ENCODE measurements at regions not wholly inside any gene's neighbourhood (a gene's known extent, or its start where the extent isn't known, plus 50 kb on each side); places are given as distances from the start of the nearest gene placed in this dataset.
"Not testable (repeated sequence)": the region's sequence is repeated elsewhere in the genome, so short reads cannot be mapped to it uniquely, and the experiment has no call there.

DNA sequence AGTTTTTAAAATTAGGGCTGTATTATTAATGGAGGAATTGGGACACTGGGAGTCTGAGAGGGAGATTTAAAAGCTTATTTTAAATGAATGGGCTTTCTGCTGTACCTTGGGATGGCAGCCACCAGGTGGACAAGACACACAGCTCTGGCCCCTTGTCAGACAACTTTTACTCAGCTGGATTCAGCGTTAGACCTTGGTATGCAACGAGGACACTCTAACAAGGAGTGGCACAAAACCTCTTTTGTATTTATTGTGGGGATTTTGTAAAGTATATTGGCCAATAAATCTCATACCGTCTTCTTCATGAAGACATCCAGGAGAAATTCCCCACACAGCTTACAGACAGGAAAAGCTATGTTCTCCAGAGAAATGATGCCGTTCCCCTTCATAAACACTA lies 105.7 kb downstream of the LCA5 start:
- DNase-seq (ENCODE audit: low read depth): no peak

DNA sequence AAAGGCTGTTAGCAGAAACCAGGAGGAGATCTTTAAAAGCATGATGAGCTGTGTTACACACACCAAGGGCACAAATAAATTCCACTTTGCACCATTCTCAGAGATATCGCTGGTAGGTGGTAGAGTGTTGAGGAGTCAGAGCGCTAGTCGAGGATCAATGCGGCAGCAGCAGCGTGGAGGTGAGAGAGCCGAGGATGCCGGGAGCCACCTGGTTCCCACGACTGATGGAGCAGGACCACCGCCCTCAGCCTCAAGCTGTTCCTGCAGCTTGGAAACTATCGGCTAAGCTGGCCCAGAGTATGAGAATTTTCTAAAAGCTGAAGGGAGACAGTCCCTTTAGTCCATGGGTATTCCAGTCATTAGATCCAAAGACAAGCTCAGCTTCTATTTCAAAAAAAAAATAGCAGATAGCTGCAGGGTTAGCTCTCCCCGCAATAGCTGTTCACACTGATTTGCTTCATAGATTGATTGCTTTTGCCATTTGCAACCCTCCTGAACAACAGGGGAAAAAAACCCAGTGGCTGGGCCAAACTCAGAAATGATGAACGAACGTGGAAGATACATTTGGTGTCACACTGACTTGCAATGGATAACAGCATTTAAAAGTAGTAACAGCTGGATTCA lies 106.2 kb downstream of the LCA5 start:
- no peak for DNase-seq (ENCODE audit: low read depth)

DNA sequence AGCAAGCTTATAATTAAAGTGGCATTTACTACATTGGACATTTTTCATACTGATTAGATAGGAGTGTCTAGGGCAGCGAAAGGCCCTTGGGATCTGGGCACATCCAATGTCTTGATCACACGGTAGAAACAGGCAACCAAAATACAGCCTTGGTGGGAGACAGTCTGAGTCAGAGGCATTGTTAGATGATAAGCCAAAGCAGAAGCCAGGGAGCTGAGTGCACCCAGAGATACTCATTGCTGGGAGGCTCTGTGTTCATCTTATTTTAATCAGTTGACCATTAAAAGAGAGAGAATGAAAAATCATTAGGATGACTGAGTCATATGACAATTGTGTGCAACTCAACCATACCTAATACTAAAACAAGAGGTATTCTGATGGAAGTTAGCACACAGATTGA lies 109.5 kb downstream of the LCA5 start:
- no peak for DNase-seq (ENCODE audit: low read depth)

DNA sequence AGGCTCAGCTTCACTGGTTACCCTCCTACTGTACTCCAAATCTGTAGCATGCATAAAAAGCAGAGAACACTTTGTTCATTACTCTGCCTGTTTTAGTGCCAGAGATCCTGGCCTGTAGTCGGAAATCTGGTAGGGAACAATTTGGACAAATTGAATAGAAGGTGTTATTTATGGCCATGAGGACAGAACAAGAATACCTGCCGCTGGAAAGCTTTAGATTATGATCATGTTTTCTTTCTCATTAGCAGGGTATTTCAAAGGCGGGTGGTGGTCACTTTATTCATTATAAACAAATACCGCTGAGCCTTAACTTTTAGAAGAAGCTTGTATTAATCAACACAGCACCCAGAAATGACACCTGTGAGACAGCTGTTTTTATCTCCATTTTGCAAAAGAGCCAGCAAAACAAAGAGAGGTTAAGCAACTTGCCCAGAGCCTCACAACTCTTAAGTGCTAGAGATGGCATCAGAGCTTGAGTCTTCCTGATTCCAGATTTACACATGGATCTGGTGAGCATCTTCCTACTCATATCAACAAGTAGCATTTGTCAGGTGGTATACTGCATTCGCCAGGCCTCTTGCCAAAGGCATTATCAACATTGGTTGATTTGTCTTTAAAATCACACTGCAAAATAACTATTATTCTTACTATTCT lies 110.5 kb downstream of the LCA5 start:
- no peak for DNase-seq (ENCODE audit: low read depth)

DNA sequence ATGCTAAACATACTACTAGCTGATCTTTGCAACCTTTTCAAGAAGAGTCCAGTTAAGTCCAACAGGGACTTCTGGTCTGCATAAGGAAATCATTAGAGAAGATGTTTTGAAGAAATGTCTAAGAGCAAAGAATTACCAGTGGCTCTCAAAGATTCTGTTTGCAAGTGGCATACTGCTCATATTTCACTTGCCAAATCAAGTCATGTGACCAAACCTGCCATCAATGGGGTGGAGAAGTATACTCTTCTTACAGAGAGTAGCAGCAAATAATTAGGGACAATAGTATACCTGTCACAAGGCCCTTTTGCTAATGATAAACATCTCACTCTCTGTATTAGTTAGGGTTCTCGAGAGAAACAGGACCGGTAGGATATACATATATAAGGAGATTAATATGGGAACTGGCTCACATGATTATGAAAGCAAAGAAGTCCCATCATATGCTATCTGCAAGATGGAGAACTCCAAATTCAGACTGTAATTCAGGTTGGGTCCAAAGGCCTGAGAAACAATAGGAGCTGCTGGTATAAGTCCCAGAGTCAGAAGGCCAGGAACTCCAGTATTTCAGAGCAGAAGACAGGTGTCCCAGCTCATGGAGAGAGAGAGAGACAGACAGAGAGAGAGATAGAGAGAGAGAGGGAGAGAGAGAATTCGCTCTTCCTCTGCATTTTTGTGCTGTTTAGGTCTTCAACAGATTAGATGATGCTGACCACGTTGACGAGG lies 111.5 kb downstream of the LCA5 start:
- no peak for DNase-seq (ENCODE audit: low read depth)

DNA sequence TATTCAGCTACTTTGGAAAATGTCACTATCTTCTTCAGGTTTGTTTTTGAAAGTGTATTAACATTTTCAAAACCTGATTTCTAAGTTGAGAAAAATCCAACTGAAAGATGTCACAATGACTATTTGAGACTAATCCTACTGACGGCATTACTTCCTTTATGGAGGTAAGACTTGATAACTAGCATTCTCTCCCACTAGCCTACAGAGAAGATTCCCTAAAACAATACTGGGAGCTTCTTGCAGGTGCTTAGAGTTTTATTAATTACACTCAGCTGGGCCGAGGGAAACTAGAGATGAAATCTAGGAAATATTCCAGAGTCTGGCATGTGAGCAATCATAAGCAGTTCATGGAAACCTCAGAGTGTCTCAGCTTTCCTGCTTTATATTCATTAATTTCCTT lies 114.0 kb downstream of the LCA5 start:
- DNase-seq (ENCODE audit: low read depth): no peak

DNA sequence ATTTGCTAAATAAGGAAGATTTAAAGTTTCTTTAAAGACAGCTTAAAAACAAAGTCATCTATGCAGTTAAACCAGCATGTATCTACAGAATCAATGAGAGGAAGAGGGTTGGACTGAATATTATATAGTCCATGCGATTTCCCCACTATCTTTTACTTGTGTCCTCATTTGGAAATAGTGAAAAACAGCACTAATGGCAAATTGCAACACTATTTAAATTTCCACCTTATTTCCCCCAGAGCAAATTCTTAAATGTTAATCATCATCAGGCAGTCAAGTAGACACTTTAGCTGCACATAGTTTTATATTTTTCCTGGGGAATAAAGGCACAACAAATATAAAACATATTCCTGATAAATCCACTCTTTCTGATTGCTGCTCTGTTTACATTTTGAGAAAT lies 114.6 kb downstream of the LCA5 start:
- DNase-seq (ENCODE audit: low read depth): no peak

DNA sequence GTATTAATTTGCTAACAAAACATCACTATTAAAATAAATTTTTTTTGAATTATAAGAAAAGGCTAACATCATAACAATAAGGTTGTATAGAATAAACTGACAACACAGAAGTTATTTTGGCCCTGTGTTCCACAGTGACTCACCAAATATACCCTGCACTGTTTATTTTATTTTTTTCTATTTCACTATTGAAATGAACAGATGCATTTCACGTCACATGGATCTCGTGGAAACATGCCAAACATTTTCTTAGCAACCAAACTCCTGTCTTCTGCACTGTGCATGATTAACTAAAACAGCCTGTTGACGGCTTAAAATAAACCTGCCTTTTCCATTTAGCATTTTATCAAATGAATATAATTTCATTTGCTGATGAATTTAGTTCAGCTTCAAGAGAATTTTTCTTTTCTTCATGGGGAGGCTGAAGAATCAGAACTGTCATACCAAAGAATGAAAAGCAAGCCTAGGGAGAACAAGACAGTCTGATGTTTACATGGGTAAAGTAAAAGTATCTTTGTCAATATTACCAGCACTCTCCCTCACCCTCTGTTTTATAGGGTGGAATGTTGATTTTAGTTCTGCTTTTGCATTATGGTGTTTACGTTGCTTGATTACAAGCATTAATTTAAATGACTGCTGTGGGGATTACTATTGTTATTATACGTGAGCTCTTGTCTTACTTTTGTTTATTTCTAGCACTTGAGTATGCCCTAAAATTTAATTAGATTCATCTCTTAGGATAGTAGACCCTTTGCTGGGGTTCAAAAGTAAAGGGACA lies 115.3 kb downstream of the LCA5 start:
- peak; percentile 97 for DNase-seq (ENCODE audit: low read depth)

DNA sequence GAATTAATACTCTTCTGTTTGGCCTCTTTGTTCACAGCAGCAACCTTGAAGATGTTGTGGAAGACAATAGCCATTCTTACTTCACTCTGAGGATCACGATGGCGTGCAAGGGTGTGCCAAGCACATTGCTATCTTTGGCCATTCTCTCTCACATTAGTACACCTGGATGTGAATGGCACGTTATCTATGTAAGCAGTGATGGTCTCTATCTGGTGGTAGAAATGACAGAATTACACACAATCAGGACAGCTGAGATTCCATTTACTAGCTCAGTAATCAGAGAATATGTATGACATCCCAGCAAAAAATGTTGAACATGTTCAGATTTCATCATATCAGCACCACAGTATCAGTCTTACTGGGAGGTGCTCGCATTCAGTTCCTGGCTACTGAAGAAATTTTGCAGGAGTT lies 116.2 kb downstream of the LCA5 start:
- peak; percentile 85 for DNase-seq (ENCODE audit: low read depth)

DNA sequence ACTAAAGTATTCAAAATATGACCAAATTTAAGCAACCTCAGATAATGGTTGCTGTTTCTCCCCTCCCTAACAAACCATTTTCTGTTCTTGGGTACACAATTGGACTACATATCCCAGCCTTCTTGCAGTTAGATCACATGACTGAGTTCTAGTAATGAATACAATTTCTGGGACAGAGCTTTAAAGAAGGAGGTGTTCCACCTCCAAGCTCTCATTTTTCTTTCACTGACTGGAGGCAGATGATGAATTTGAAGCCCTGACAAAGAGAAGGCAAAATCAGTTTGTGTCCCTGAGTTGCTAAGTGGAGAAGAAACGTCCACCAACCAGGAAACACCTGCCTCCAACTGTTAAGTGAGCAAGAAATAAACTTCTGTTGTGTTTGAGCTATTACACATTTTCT lies 117.2 kb downstream of the LCA5 start:
- DNase-seq (ENCODE audit: low read depth): peak; percentile 19

DNA sequence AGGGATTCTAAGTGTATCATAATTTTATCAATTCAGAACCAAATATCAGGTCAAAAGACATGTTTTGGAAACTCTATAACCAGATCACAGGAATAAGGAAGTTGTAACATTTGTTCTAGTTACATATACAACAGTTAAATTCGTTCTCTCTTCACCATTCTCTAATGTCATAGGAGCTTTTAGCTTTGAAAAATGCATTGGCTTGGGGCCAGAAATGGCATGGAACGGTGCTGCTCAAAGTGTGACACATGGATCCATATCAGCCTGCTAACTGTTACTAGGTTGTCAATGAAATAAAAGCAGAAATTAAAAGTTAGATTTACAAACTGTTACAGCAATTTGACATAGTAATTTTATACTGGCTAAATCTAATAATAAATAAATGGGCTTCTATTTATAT lies 120.3 kb downstream of the LCA5 start:
- DNase-seq (ENCODE audit: low read depth): no peak

DNA sequence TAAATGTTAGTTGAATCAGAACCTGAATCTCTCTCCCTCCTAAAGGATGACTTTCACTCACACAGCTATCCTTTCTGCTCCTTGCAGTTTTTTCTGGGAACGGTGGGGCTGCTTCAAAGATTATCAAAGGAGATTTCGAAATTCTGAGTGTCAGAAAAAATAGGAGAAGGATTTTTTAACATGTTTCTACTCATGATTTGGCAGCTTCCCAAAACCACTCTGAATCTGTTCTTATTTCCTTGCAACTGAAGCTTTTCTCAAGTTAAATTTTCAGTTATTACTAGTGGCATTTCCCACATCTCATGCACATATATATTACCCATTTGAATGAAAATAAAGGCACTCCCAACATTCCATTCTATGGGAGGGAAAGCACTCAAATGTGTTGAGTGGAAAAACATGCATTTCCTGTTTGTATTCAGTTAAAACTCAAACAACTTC lies 123.6 kb downstream of the LCA5 start:
- peak; percentile 81 for DNase-seq (ENCODE audit: low read depth)

DNA sequence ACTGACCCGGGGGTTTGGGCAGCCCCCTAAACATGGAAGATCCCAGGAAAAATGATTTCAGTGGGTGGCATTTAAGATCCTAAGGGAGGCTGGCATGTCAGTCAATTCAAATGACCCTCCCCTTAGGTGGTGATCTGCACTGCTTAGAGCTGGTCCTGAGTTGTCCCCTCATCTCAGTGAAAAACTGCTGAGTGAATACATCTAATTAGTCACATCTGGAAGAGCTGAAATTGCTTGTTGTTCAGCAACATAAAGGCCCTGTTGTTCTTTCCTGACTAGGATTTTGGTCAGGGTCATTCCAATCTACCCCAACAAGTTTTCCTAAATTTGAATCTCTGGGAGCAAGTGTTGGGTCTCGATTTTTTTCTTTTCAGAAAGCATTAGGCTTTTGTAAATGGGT lies 126.4 kb downstream of the LCA5 start:
- DNase-seq (ENCODE audit: low read depth): no peak

DNA sequence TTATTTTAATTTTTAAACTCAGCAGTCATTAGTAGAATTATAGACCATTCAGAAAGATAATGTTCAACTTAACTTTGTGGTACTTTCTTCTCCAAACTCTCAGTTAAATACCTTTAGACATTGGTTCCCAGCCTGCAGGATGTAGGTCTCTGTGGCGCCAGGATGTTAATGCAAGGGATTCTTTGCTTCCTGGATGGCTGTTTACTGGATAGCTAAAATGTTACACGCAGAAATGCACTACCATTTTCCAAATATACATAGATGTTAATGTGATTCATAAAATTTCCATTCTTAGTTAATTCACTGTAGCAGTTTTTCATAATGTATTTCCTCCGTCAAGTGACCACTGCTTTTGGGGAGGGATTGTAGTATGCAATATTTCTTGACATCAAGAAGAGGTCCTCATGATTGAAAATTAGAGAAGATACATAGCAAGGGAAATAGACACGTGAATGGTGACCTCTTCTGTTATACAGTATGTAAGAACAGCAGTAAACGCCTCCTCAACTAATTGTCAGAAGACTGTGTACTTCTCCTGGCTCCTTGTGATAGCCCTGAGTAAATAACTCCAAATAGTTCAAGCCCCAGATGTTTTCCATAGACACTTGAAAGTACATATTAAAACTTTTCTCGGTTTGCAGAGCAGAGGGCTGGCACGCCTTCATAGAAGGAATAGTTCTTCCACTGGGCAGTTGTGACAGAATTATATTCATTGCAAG lies 128.8 kb downstream of the LCA5 start:
- DNase-seq (ENCODE audit: low read depth): no peak

DNA sequence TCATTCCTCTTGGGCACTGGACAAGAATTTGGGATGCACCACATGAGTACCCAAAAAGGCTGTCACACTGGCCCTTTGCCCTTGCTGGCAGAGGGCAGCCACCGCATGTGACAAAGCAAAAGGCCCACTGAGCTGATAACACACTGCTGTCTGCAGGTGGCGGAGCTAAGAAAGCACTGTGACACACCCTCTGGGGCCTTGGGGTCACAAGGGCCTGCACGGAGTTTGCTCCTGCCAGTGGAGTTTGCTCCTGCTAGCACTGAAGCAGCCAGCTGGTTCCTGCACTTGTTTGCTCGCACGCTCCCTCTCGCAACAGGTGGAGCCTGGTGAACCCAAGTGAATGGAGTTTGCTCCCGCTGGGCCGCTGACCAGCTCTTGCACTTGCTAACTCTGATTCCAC lies 132.6 kb downstream of the LCA5 start:
- no peak for DNase-seq (ENCODE audit: low read depth)

DNA sequence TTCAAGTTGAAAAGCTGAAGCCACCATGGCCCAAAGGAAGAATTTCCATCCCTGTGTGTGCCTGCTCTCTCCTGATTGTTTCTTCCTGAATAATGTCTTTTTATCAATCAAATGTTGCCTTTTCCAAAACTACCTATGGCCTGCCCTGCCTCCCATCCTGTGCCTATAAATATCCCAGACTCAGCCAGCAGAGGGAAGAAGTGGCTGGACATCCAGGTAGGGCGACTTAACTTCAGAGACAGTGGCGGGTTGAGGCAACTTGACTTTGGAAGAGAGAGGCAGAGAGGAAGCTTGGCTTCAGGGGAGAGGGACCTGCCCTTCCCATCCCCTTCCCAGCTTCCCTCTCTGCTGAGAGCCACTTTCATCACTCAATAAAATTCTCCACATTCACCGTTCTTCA lies 133.0 kb downstream of the LCA5 start:
- no peak for DNase-seq (ENCODE audit: low read depth)

DNA sequence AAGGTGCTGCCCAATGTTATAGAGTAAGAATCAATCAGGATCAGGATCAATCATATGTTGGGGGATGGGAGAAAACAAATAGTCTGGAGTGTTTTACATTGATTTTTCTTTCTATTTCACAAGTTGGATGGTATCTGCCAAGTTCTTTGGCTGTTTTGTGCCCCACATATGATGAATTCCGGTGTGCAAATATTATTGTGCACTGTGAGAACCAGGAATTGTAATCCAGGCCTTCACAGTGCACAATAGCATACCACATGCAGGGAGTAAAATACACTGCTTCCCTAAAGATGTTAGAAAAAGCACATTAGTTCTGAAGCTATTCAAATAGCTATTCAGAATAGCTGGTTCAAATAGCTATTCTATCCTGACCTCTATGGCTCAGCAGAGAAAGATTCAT lies 133.7 kb downstream of the LCA5 start:
- no peak for DNase-seq (ENCODE audit: low read depth)

DNA sequence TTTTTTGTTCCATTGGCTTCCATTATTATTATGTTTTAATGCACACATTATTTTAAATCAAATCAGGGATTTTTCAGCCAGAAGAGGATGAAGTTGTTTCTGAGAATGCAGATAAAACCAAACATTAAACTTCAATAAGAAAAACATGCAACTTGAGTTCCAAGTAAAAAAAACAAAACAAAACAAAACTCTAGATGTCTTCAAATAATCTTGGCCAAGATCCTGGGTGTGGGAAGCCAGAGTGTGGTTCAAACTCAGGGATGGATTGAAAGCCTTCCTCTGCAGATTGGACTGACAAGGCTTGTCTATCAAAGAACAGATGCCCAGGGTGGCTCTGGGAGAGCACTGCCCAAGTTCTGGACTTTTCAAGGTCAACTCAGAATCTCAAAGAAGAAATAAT lies 134.1 kb downstream of the LCA5 start:
- DNase-seq (ENCODE audit: low read depth): no peak

DNA sequence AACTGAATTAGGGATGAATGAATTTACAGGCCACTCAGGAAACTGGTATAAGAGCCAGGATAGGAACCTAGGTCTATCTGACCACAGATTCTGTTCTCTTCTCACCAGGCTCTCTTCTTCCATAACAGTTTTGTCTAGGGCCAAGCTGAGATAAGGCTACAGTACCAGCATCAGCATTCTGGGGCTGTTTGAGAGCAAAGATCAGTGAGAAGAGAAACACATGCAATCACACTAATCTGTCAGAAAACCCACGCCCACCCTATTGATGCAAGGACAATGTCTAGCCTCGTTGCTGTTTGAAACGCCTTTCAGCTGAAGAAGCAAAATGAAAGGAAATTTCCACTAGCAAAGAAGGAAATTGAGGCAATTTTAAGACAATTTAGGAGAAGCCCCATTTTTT lies 137.7 kb downstream of the LCA5 start:
- no peak for DNase-seq (ENCODE audit: low read depth)

DNA sequence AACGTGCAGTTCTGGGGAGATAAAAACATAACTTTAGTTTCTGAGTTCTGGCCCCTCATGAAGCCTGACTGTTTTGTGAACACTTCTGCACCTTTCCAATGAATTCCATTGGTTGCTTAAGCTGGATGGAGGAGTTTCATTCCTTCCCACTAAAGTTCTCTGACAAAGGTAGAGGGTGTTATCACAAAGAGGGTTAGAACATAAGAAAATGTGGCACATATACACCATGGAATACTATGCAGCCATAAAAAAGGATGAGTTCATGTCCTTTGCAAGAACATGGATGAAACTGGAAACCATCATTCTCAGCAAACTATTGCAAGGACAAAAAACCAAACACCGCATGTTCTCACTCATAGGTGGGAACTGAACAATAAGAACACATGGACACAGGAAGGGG lies 138.6 kb downstream of the LCA5 start:
- DNase-seq (ENCODE audit: low read depth): not testable (repeated sequence)

DNA sequence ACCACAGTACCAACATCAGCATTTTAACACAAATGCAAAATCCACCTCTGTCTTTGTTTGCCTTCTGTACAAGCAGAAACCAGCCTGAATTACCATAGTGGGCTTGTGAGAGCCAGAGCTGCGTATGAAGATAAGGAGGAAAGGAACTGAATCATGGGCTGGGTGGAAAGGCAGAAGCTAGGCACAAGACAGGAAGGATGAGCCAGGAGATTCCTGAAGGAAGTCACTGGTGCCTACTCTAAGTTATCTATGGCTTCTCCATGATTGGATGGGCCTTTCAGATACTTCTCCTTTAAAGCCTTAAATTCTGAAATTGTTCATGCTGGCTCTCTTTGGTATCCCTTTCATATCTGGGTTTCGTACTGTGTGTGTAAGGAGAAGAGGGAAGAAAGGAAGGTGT lies 140.6 kb downstream of the LCA5 start:
- DNase-seq (ENCODE audit: low read depth): no peak

DNA sequence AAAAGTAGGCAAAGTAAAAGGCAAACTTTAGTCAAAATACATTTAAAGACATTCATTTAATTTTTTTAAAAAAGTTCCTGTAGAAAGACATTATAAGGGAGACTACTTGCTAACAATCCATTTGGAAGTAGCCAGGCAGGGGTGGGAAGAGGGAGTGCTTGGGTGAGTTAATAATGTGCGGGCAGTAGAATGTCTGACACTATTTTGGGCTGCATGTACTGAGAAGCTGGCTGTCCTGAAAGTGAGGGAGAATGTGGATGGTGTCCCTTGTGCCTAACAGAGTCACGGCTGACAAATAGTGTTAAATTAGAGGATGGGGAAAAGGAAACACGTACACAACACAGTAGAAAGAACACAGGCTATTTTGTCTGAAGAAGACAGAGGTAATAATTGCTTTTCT lies 142.5 kb downstream of the LCA5 start:
- no peak for DNase-seq (ENCODE audit: low read depth)
